ENCODE measurements at regions not wholly inside any gene's neighbourhood (a gene's known extent, or its start where the extent isn't known, plus 50 kb on each side); places are given as distances from the start of the nearest gene placed in this dataset.

- no peak for DNase-seq (ENCODE audit: low read depth, low spot score)
- no peak overlapping the region for H3K4me3 ChIP-seq (ENCODE audit: low read length)
- H3K9me3 ChIP-seq (ENCODE audit: control insufficient read depth, insufficient read depth, low read length): no peaks in the 10 kb centered on the region
- H3K27ac ChIP-seq (ENCODE audit: low read length): no peak overlapping the region
- H3K27me3 ChIP-seq (ENCODE audit: control insufficient read depth, insufficient read depth, low read length): no peaks in the 10 kb centered on the region
- no peaks in the 10 kb centered on the region for H3K36me3 ChIP-seq (ENCODE audit: control insufficient read depth, insufficient read depth, low read length)
- H3K4me1 ChIP-seq (ENCODE audit: control insufficient read depth, insufficient read depth, low read length): no peaks in the 10 kb centered on the region
- WGBS (ENCODE audit: insufficient coverage, insufficient read length): no CpG with 5 or more reads among the region's 3 CpGs
Observed at GRCh38 chr5:82339792-82340191, 61.6 kb upstream of the RPS23 start.

GRCh38 chr5:82338771-82339373 lies 60.7 kb upstream of the RPS23 start:
- no CpG with 5 or more reads among the region's 5 CpGs for WGBS (ENCODE audit: insufficient coverage, insufficient read length)
- Histone ChIP-seq H3K4me3 (ENCODE audit: low read length) (no peak overlapping the region), H3K4me1 (ENCODE audit: control insufficient read depth, insufficient read depth, low read length) (no peaks in the 10 kb centered on the region), H3K9me3 (ENCODE audit: control insufficient read depth, insufficient read depth, low read length) (no peaks in the 10 kb centered on the region), H3K36me3 (ENCODE audit: control insufficient read depth, insufficient read depth, low read length) (no peaks in the 10 kb centered on the region), H3K27ac (ENCODE audit: low read length) (no peak overlapping the region), H3K27me3 (ENCODE audit: control insufficient read depth, insufficient read depth, low read length) (no peaks in the 10 kb centered on the region)
- no peak for DNase-seq (ENCODE audit: low read depth, low spot score)

GRCh38 chr5:82336959-82337351 lies 58.8 kb upstream of the RPS23 start:
- H3K27ac ChIP-seq (ENCODE audit: low read length): no peak overlapping the region
- no peak for DNase-seq (ENCODE audit: low read depth, low spot score)
- no peaks in the 10 kb centered on the region for H3K27me3 ChIP-seq (ENCODE audit: control insufficient read depth, insufficient read depth, low read length)
- H3K4me3 ChIP-seq (ENCODE audit: low read length): no peak overlapping the region
- H3K9me3 ChIP-seq (ENCODE audit: control insufficient read depth, insufficient read depth, low read length): no peaks in the 10 kb centered on the region
- H3K36me3 ChIP-seq (ENCODE audit: control insufficient read depth, insufficient read depth, low read length): no peaks in the 10 kb centered on the region
- no CpG with 5 or more reads among the region's 1 CpG for WGBS (ENCODE audit: insufficient coverage, insufficient read length)
- no peaks in the 10 kb centered on the region for H3K4me1 ChIP-seq (ENCODE audit: control insufficient read depth, insufficient read depth, low read length)

DNA sequence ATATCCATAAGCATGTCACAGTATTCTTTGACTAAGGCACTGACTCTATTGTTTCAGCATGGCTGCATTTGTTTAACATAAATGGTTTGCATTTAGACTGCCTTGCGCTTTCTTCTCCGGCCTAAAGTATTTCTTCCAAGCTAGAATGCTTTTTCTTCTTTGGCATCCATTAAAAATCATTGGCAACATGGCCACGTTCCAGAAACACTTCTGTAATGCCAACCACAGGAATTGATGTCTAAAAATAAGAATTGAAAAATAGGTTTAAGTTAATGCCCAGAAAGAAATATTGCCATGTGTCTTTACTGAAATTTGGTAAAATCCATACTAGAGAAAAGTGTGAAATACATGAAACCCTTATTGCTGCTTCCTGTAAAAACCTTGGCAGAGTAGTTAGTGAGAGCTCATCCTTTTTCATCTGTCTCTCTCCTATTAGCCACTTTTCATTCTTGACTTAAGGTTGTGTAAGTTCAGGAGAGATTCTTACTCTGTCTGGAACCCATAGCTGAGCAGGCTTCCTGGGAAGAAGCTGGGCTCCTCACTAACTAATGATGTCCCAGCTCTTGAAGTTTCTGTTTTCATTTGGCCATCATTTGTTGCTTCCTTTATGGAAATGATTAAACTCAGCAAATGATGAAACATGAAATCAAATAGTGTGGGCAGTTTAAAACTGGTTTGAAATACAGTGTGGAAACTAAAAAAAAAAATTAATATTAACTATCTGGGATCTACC lies 58.2 kb upstream of the RPS23 start:
- no peak overlapping the region for H3K4me3 ChIP-seq (ENCODE audit: low read length)
- no peak overlapping the region for H3K27ac ChIP-seq (ENCODE audit: low read length)
- no peaks in the 10 kb centered on the region for H3K27me3 ChIP-seq (ENCODE audit: control insufficient read depth, insufficient read depth, low read length)
- H3K9me3 ChIP-seq (ENCODE audit: control insufficient read depth, insufficient read depth, low read length): no peaks in the 10 kb centered on the region
- H3K4me1 ChIP-seq (ENCODE audit: control insufficient read depth, insufficient read depth, low read length): no peaks in the 10 kb centered on the region
- WGBS (ENCODE audit: insufficient coverage, insufficient read length): no CpG with 5 or more reads among the region's 3 CpGs
- no peak for DNase-seq (ENCODE audit: low read depth, low spot score)
- no peaks in the 10 kb centered on the region for H3K36me3 ChIP-seq (ENCODE audit: control insufficient read depth, insufficient read depth, low read length)

DNA sequence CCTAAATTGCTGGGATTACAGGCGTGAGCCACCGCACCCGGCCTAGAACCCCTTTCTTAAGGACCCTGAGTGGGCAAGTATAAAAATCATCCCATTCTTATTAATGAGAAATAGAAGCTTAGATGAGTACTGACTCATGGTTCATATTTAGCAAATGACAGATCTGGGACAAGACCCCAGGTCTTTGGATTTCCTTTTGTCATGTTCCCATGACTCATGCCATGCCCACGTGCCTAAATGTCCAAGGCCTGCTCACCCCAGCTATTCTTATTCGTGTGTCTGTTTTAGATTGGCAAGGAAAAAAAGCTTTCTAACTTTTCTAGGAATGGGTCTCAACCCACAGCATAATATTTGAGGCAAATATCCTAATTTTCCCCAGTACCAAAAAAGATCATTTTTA lies 57.7 kb upstream of the RPS23 start:
- H3K4me3 ChIP-seq (ENCODE audit: low read length): no peak overlapping the region
- DNase-seq (ENCODE audit: low read depth, low spot score): no peak
- H3K27ac ChIP-seq (ENCODE audit: low read length): no peak overlapping the region
- H3K36me3 ChIP-seq (ENCODE audit: control insufficient read depth, insufficient read depth, low read length): no peaks in the 10 kb centered on the region; the same call in 1 of the 2 replicates
- H3K9me3 ChIP-seq (ENCODE audit: control insufficient read depth, insufficient read depth, low read length): no peaks in the 10 kb centered on the region
- H3K27me3 ChIP-seq (ENCODE audit: control insufficient read depth, insufficient read depth, low read length): no peaks in the 10 kb centered on the region
- 0 out of 2 replicates have a peak, but pooled peaks cover 1% of the 10 kb centered on the region for H3K4me1 ChIP-seq (ENCODE audit: control insufficient read depth, insufficient read depth, low read length)
- no CpG with 5 or more reads among the region's 5 CpGs for WGBS (ENCODE audit: insufficient coverage, insufficient read length)

GRCh38 chr5:82334856-82335255 lies 56.7 kb upstream of the RPS23 start:
- no peaks in the 10 kb centered on the region for H3K27me3 ChIP-seq (ENCODE audit: control insufficient read depth, insufficient read depth, low read length)
- H3K4me3 ChIP-seq (ENCODE audit: low read length): no peak overlapping the region
- H3K36me3 ChIP-seq (ENCODE audit: control insufficient read depth, insufficient read depth, low read length): no peaks in the 10 kb centered on the region; the same call in 1 of the 2 replicates
- no peak for DNase-seq (ENCODE audit: low read depth, low spot score)
- H3K9me3 ChIP-seq (ENCODE audit: control insufficient read depth, insufficient read depth, low read length): no peaks in the 10 kb centered on the region
- no CpG with 5 or more reads among the region's 4 CpGs for WGBS (ENCODE audit: insufficient coverage, insufficient read length)
- no peak overlapping the region for H3K27ac ChIP-seq (ENCODE audit: low read length)
- 0 out of 2 replicates have a peak, but pooled peaks cover 1% of the 10 kb centered on the region for H3K4me1 ChIP-seq (ENCODE audit: control insufficient read depth, insufficient read depth, low read length)

DNA sequence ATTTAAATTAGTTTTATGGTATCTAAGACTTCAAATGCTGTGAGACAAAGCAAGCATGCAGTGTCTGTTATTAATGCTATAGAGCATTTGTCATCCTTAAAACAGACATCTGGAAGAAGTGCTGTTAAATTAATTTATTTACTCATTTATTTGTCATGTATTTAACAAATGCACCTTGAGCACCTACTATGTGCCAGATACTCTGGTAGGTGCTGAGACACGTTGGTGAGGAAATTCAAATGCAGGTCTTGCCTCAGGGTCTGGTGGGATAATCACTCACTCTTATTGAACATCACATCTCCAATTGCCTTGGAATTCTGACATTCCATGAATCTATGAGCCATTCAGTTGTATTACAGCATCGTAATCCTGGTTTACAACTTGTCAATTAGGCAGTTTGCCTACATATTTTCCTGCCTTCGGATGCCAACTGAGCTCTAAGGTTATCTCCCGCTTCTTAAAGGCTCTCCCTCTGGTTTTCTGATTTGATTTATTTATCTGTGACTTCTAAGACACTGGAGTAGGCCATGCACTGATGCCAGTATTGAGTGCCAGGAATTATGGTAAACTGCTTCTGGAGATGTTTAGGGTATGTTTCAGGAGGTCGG lies 56.0 kb upstream of the RPS23 start:
- Histone ChIP-seq H3K36me3 (ENCODE audit: control insufficient read depth, insufficient read depth, low read length) (no peaks in the 10 kb centered on the region; the same call in 1 of the 2 replicates), H3K4me3 (ENCODE audit: low read length) (no peak overlapping the region), H3K27me3 (ENCODE audit: control insufficient read depth, insufficient read depth, low read length) (no peaks in the 10 kb centered on the region), H3K4me1 (ENCODE audit: control insufficient read depth, insufficient read depth, low read length) (0 out of 2 replicates have a peak, but pooled peaks cover 1% of the 10 kb centered on the region), H3K27ac (ENCODE audit: low read length) (no peak overlapping the region), H3K9me3 (ENCODE audit: control insufficient read depth, insufficient read depth, low read length) (no peaks in the 10 kb centered on the region)
- no peak for DNase-seq (ENCODE audit: low read depth, low spot score)
- no CpG with 5 or more reads among the region's 5 CpGs for WGBS (ENCODE audit: insufficient coverage, insufficient read length)

- peaks cover 2% of the 10 kb centered on the region; the same call in 1 of the 2 replicates for H3K9me3 ChIP-seq (ENCODE audit: control insufficient read depth, insufficient read depth, low read length)
- H3K27me3 ChIP-seq (ENCODE audit: control insufficient read depth, insufficient read depth, low read length): no peaks in the 10 kb centered on the region
- 100% methylated on average over 1 of the region's 2 CpGs for WGBS (ENCODE audit: insufficient coverage, insufficient read length)
- DNase-seq (ENCODE audit: low read depth, low spot score): no peak
- H3K4me1 ChIP-seq (ENCODE audit: control insufficient read depth, insufficient read depth, low read length): 0 out of 2 replicates have a peak, but pooled peaks cover 1% of the 10 kb centered on the region
- no peak overlapping the region for H3K27ac ChIP-seq (ENCODE audit: low read length)
- H3K36me3 ChIP-seq (ENCODE audit: control insufficient read depth, insufficient read depth, low read length): no peaks in the 10 kb centered on the region; the same call in 1 of the 2 replicates
- H3K4me3 ChIP-seq (ENCODE audit: low read length): no peak overlapping the region
Observed at GRCh38 chr5:82332886-82333615, 54.9 kb upstream of the RPS23 start.

DNA sequence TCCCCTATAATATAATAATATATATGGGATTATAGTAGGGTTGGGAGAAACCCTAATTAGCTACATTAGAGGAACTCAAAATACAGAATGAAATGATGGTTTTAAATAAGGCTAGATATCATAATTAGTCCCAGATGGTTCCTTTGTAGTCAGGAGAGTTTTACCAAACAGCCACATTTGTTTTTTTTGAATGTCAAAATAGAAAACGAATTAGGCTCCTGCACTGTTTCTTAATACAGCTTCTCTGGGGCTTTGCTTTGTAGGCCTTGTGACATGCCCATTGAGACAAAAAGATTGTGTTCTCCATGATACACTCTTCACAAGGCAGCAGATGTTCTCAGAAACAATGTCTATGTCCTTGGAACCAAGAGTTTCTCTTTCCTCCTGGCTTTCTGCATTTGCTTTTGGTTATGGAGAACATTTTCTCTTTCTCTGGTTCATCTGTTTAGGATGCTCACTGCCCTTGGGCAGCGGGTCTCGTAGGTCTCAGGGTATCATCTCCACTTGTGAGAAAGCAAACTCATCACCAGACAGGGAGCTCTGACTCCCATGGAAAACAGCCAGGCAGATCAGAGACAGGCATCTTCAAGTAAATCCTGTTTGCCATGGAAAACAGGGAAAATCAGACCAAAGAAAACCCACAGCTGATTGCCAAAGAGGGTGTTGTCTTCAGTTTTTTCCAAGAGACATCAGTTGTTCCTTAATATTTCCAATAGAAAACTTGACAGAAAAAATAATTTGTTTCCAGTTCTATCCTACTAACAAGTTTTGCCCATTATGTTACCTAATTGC lies 54.1 kb upstream of the RPS23 start:
- peaks cover 2% of the 10 kb centered on the region; the same call in 1 of the 2 replicates for H3K9me3 ChIP-seq (ENCODE audit: control insufficient read depth, insufficient read depth, low read length)
- WGBS (ENCODE audit: insufficient coverage, insufficient read length): no CpG with 5 or more reads among the region's 3 CpGs
- no peaks in the 10 kb centered on the region for H3K27me3 ChIP-seq (ENCODE audit: control insufficient read depth, insufficient read depth, low read length)
- no peak overlapping the region for H3K4me3 ChIP-seq (ENCODE audit: low read length)
- DNase-seq (ENCODE audit: low read depth, low spot score): no peak
- no peaks in the 10 kb centered on the region; the same call in 1 of the 2 replicates for H3K36me3 ChIP-seq (ENCODE audit: control insufficient read depth, insufficient read depth, low read length)
- H3K4me1 ChIP-seq (ENCODE audit: control insufficient read depth, insufficient read depth, low read length): 0 out of 2 replicates have a peak, but pooled peaks cover 1% of the 10 kb centered on the region
- no peak overlapping the region for H3K27ac ChIP-seq (ENCODE audit: low read length)

Data from iPS DF 6.9 (cell line).